Activated T-helper 2 cell treated with anti-CD3 and anti-CD28 coated beads, Interferon-gamma antibody, Interleukin-2, Interleukin-4, amounts not matched to agents 10 μg/mL and 5 μg/mL and 100 μg/mL, durations not matched to agents 14 hours and 24 hours and 36 hours (primary cell): ENCODE measurements at regions not wholly inside any gene's neighbourhood (a gene's known extent, or its start where the extent isn't known, plus 50 kb on each side); places are given as distances from the start of the nearest gene placed in this dataset.

Source experiments
- DNase-seq: peaks from one replicate; pipeline ENCODE4 v3.0.0; 2021; ENCODE audit warnings: low spot score
- H3K27ac Mint-ChIP-seq: one replicate; pipeline ENCODE4 v1.8.0; 2021; ENCODE audit warnings: mixed read lengths
- H3K27me3 Mint-ChIP-seq: one replicate; pipeline ENCODE4 v1.8.0; 2021; ENCODE audit warnings: low read depth, mixed read lengths
- H3K36me3 Mint-ChIP-seq: one replicate; pipeline ENCODE4 v1.8.0; 2021; ENCODE audit warnings: low read depth, mixed read lengths
- H3K4me1 Mint-ChIP-seq: one replicate; pipeline ENCODE4 v1.8.0; 2021; ENCODE audit warnings: low read depth, mixed read lengths
- H3K4me3 Mint-ChIP-seq: one replicate; pipeline ENCODE4 v1.8.0; 2021; ENCODE audit warnings: low read depth, mild to moderate bottlenecking, moderate library complexity, mixed read lengths
- H3K9me3 Mint-ChIP-seq: one replicate; pipeline ENCODE4 v1.8.0; 2021; ENCODE audit warnings: mixed read lengths
- intact Hi-C: fragments of 100-400 bp; cut with micrococcal nuclease; formaldehyde crosslinking; loops from one replicate; pipeline ENCODE4 v1.15.1; 2023

DNA sequence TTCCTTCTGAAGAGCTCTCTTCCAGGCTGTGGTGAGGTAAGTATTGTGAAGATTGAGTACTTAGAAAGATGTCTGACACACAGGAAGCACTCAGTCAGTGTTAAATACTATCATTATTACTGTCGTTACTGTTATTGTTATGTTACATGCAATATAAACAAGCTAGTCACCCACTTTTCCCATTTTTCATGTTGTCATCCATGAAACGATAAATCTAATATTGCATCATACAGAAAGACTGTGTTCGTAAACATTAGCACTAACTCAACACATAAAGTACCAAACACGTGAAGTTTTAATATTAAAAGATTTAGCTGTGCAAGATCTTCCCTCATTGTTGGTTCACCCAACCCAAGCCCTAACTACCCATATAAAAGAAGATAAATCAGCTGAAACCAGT, 109.2 kb upstream of the NRSN1 start:
- H3K36me3 Mint-ChIP-seq: no peaks in the 10 kb centered on the region
- H3K27ac Mint-ChIP-seq: no peak overlapping the region
- DNase-seq: no peak

DNA sequence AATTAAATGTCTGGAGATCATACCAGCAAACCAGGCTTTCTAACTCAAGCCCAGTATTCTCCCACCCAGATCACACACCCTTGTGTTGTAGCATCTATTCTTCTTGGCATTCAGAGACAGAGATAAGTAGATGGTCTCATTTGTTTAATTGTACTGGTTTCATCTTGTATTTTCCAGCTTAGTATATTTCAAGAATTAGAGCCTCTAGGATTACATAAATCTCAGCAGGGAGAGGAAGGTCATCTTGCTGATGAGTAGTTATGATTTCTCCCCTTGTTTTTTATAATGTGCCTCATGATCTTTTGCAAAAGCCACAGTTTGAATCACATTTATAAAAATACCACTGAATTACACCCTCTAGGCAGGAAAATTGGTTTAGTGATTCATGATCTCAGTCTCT, 106.6 kb upstream of the NRSN1 start:
- no peak overlapping the region for H3K4me3 Mint-ChIP-seq
- H3K4me1 Mint-ChIP-seq: no peaks in the 10 kb centered on the region
- H3K36me3 Mint-ChIP-seq: no peaks in the 10 kb centered on the region
- no peak for DNase-seq
- no peaks in the 10 kb centered on the region for H3K9me3 Mint-ChIP-seq
- intact Hi-C loops: no loop called here
- H3K27ac Mint-ChIP-seq: no peak overlapping the region
- H3K27me3 Mint-ChIP-seq: no peaks in the 10 kb centered on the region

More for the DNA sequence above, 109.2 kb upstream of the NRSN1 start:
- H3K4me1 Mint-ChIP-seq: no peaks in the 10 kb centered on the region
- H3K9me3 Mint-ChIP-seq: peaks cover 9% of the 10 kb centered on the region
- intact Hi-C loops: no loop called here
- H3K4me3 Mint-ChIP-seq: no peak overlapping the region
- no peaks in the 10 kb centered on the region for H3K27me3 Mint-ChIP-seq

DNA sequence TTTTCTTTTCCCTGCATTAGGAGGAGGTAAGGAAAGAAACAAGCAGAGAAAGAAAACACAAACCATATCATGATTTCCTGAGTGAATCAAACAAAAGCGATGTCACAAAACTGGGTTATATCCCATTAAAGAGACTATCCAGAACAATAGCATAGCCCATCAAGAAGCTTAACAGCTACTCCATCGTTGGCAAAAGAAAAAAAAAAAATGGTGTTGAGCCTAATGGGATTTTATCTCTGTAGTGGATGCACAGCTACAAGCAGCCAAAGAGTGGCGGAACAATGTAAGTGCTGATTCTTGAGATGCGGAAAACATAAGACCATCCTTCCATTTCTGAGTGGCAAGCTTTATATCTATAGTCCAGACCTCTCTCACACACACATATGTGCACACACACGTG, 106.2 kb upstream of the NRSN1 start:
- Mint-ChIP-seq H3K4me3 (no peak overlapping the region), H3K36me3 (no peaks in the 10 kb centered on the region), H3K9me3 (no peaks in the 10 kb centered on the region), H3K4me1 (no peaks in the 10 kb centered on the region), H3K27me3 (no peaks in the 10 kb centered on the region), H3K27ac (no peak overlapping the region)
- intact Hi-C loops: no loop called here
- no peak for DNase-seq

DNA sequence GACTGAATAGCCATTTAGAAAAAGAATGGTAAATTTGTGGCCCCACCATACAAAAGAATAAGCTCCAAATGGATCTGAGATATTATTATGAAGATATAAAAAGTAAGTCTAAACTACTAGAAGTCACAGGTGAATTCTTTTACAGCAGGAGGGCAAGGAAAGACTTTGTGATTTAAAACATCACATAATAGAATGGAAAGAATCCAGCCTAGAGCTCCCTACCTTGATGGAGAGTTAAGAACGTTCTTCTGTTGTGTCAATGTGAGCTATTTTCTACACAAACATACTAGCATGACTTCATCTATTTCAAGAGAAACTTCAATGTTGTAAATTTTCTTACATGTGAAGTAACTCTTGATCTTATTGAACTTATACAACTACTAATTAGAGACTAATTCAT, 100.0 kb upstream of the NRSN1 start:
- intact Hi-C loops: no loop called here
- H3K36me3 Mint-ChIP-seq: no peaks in the 10 kb centered on the region
- DNase-seq: no peak
- H3K4me1 Mint-ChIP-seq: no peaks in the 10 kb centered on the region
- no peak overlapping the region for H3K4me3 Mint-ChIP-seq
- no peak overlapping the region for H3K27ac Mint-ChIP-seq
- H3K27me3 Mint-ChIP-seq: no peaks in the 10 kb centered on the region
- H3K9me3 Mint-ChIP-seq: peaks cover 5% of the 10 kb centered on the region

DNA sequence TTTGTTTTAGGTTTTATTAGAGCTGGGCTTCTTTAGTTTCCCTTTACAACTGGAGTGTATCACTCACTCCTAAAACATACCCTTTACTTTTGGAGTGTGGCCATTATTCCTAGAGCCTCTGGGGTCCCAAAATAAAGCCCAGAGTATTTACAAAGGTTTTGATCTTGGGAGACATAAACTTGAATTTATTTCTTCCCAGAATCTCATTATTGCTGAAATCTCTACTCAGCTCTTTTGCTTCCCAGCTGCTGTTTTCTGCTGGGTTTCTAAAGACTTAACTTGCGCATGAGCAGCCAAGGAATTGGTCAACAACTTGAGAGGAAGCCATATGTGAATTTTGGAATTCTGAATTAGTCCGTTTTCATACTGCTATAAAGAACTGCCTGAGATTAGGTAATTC, 94.5 kb upstream of the NRSN1 start:
- Mint-ChIP-seq H3K27ac (no peak overlapping the region), H3K4me3 (no peak overlapping the region), H3K36me3 (no peaks in the 10 kb centered on the region), H3K4me1 (no peaks in the 10 kb centered on the region), H3K9me3 (peaks cover 5% of the 10 kb centered on the region), H3K27me3 (no peaks in the 10 kb centered on the region)
- intact Hi-C loops: no loop called here
- no peak for DNase-seq

DNA sequence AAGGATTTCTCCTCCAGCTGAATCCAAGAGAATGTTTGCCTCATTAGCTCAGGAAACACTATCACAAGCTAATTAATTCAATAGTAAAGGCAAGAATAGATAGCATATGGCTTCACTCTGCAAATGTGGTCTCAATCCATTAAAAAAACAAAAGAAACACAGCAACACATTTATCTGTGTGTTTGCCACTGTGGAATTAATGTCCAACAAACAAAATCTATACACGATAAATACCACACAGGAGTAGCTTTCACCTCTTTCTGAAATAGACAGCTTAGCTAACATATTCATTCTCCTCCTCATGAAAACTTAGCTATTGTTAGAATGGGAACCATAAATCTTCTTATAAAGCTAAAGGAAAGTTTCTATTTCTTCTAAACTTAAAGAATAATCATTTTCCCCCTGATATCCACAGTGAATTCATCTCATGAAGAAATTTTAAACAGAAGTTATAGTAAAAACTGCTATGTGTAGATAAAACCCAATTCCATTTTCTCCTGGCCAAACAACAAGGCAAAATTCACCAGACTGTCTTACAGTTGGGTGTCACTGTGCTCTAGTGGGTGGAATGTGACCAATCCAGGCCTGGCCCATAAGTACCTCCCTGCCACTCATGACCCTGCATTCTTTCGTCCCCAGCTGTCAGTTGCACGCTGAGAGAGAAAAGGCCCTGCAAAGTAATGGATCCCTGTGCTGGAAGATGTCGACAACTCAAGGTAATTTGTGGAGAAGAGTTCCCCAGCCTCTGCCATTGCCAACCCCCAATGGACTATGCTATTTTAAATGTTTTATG, 92.9 kb upstream of the NRSN1 start:
- Mint-ChIP-seq H3K9me3 (peaks cover 10% of the 10 kb centered on the region), H3K36me3 (no peaks in the 10 kb centered on the region), H3K27me3 (no peaks in the 10 kb centered on the region), H3K27ac (no peak overlapping the region), H3K4me1 (no peaks in the 10 kb centered on the region), H3K4me3 (no peak overlapping the region)
- intact Hi-C loops: no loop called here
- DNase-seq: no peak

DNA sequence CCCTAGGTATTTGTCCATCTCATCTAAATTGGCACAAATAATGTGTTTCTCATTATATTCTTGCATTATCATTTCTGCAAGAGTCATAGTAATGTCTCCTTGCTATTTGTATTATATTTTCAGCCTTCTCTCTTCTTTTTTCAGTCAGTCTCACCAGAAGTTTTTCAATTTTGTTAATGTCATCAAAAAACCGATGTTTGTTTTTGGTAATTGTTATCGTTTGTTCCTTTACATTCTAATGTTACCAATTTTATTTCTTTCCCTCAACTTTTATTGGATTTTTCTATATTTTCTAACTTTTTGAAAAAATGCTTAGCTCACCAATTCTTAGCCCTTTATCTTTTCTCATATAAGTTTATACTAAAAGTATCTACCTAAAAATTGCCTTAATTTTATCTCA, 82.2 kb upstream of the NRSN1 start:
- Mint-ChIP-seq H3K27me3 (no peaks in the 10 kb centered on the region), H3K36me3 (no peaks in the 10 kb centered on the region), H3K27ac (no peak overlapping the region), H3K9me3 (peaks cover 16% of the 10 kb centered on the region), H3K4me3 (no peak overlapping the region), H3K4me1 (no peaks in the 10 kb centered on the region)
- no peak for DNase-seq
- intact Hi-C loops: no loop called here

DNA sequence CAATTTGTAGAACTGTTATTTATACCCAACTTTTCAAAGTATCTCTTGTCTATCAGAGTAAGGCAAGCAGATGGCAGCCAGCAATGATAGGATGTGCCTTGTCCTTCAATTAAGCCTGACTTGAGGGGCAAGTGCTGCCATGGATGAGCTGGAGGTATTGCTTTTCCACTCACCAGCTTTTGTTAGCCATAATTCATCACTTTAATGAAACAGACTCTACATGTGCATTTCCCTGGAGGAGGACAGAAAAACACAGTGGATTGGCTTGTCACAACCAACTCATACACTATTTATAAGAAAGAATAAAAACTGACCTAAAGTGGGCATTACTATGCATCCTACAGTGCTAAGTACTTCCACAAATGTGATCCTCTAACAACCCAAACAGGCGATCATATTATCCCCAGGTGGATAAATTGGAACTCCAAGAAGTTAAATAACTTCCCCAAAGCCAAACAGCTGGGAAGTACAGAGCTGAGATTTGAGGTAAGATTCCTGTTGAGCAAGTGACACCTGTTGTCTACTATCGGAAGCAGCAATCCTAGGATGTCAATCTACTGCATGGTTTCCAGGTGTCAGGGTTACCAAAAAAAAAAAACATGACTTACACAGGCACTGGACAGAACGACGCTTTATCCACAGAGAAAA, 73.9 kb upstream of the NRSN1 start:
- Mint-ChIP-seq H3K27ac (no peak overlapping the region), H3K9me3 (no peaks in the 10 kb centered on the region), H3K27me3 (no peaks in the 10 kb centered on the region), H3K36me3 (no peaks in the 10 kb centered on the region), H3K4me1 (no peaks in the 10 kb centered on the region), H3K4me3 (no peak overlapping the region)
- intact Hi-C loops: no loop called here
- DNase-seq: no peak

DNA sequence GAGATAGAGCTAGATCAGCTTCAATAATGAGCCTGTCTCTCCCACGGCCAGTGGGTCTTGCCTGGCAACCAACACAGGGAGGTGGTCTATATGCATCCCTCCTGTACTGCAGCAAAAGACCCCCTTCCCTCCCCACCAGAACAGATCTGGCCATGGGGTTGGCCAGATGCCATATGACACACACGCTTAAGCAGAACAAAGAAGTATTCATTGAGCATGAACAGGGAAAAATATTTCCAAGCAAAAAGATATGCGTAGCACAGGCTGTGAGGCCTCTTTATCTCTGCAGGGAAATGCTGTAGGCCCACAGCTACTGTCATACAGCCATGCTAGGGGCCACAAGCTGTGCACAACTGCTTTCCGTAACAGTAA, 73.4 kb upstream of the NRSN1 start:
- DNase-seq: no peak
- Mint-ChIP-seq H3K36me3 (no peaks in the 10 kb centered on the region), H3K27me3 (no peaks in the 10 kb centered on the region), H3K4me3 (no peak overlapping the region), H3K9me3 (no peaks in the 10 kb centered on the region), H3K4me1 (no peaks in the 10 kb centered on the region), H3K27ac (no peak overlapping the region)
- intact Hi-C loops: no loop called here

DNA sequence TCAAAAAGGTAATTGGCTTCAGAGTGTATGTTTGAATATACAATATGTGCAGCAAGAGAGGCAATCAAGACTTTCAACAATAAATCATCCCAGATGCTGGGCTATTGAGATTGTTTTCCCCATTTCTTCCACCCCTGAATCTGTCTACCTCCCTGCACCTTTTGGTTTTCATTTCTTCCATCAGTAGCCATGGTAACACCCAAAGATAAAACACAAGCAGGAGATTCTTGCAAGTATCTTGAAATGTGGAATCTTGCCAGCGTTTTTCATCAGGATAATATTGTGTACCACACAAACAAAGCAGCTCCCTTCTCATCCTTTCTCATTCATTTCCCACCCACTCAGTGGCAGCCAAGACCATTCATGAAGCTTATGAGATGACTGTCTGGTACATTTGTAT, 73.0 kb upstream of the NRSN1 start:
- no peak overlapping the region for H3K4me3 Mint-ChIP-seq
- no peaks in the 10 kb centered on the region for H3K36me3 Mint-ChIP-seq
- no peak overlapping the region for H3K27ac Mint-ChIP-seq
- H3K27me3 Mint-ChIP-seq: no peaks in the 10 kb centered on the region
- no peaks in the 10 kb centered on the region for H3K9me3 Mint-ChIP-seq
- DNase-seq: no peak
- intact Hi-C loops: no loop called here
- no peaks in the 10 kb centered on the region for H3K4me1 Mint-ChIP-seq

DNA sequence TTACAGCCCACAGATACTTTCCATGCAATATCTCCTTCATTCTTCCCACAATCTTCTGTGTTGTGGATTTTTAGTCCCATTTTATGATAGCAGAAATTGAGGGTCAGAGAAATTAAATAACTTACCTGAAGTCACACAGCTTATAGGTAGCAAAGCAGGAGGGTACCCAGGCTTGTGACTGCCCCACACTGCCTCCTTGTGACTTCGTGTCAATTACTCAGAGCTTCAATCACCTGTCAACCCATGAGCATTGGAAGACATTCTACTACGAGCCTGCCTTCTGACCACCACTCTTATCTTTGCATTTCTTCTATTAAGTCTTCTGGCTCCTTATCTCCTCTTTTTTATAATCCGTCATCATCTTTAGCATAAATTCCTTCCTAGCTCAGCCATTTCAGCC, 71.6 kb upstream of the NRSN1 start:
- Mint-ChIP-seq H3K27ac (no peak overlapping the region), H3K4me1 (no peaks in the 10 kb centered on the region), H3K9me3 (no peaks in the 10 kb centered on the region), H3K4me3 (no peak overlapping the region), H3K27me3 (no peaks in the 10 kb centered on the region), H3K36me3 (no peaks in the 10 kb centered on the region)
- intact Hi-C loops: no loop called here
- DNase-seq: no peak

DNA sequence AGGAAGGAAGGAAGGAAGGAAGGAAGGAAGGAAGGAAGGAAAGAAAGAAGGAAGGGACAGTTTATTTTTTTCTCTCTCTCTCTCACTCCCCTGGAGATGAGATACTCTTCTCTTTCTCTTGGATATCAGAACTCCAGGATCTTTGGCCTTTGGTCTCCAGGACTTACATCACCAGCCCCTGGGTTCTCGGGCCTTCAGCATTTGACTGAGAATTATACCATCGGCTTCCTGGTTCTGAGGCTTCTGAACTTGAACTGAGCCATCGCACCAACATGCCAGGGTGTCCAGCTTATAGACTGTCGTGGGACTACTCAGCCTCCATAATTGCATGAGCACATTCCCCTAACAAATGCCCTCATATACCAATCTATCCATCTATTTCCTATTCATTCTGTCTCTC, 69.4 kb upstream of the NRSN1 start:
- Mint-ChIP-seq H3K27ac (no peak overlapping the region), H3K4me1 (no peaks in the 10 kb centered on the region), H3K36me3 (no peaks in the 10 kb centered on the region), H3K9me3 (no peaks in the 10 kb centered on the region), H3K27me3 (no peaks in the 10 kb centered on the region), H3K4me3 (no peak overlapping the region)
- intact Hi-C loops: no loop called here
- no peak for DNase-seq

DNA sequence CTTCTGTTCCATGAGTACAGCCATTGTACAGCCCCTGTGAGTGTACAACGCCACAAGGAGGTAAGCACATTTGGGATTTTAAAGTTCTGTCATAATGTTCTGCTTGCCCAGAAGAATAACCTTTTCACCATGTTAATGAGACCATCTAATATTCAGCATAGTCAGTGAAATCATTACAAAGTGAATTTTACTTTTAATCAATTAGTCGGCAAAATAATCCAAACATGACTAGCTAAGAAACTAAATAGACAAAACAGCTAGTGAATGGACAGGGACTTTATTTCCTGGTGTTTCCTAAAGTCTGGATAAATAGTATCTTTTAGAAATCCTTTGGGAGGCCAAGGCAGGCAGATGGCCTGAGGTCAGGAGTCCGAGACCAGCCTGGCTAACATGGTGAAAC, 69.0 kb upstream of the NRSN1 start:
- H3K27ac Mint-ChIP-seq: no peak overlapping the region
- no peaks in the 10 kb centered on the region for H3K9me3 Mint-ChIP-seq
- no peak for DNase-seq
- H3K4me3 Mint-ChIP-seq: no peak overlapping the region
- no peaks in the 10 kb centered on the region for H3K36me3 Mint-ChIP-seq
- no peaks in the 10 kb centered on the region for H3K27me3 Mint-ChIP-seq
- intact Hi-C loops: no loop called here
- H3K4me1 Mint-ChIP-seq: no peaks in the 10 kb centered on the region
